B cell (primary cell): ENCODE measurements at regions not wholly inside any gene's neighbourhood (a gene's known extent, or its start where the extent isn't known, plus 50 kb on each side); places are given as distances from the start of the nearest gene placed in this dataset.

Experiments used
- ATAC-seq: fragments of 200-7000 bp; cut with Tn5 transposase; one replicate; pipeline ENCODE4 v1.10.0; 2021; ENCODE audit warnings: low read depth, mild to moderate bottlenecking, moderate number of reproducible peaks, moderate library complexity
- CTCF ChIA-PET: fragments of 350-600 bp; sonication (Branson Sonifier 250); formaldehyde crosslinking; loops from one replicate; lab custom pipeline; 2021; ENCODE audit warnings: antibody characterized with exemption, inconsistent platforms; lab: Charles Lee
- POLR2A ChIA-PET: fragments of 350-600 bp; sonication (Branson Sonifier 250); formaldehyde crosslinking; loops from one replicate; lab custom pipeline; 2021; ENCODE audit warnings: antibody characterized with exemption; lab: Charles Lee
- DNase-seq: peaks from one replicate; pipeline ENCODE4 v3.0.0; 2013
- H2AFZ ChIP-seq: 2 replicates; pipeline ENCODE4 v1.6.1; 2012; ENCODE audit warnings: mild to moderate bottlenecking, low read depth, low read length; ENCODE audit not compliant: insufficient read depth, poor library complexity, severe bottlenecking
- H3K27ac ChIP-seq, 2 donors: 1 replicate in 1 of 2; 2 replicates in 1 of 2; pipeline ENCODE4 v1.5.1; 2012 to 2013; ENCODE audit warnings: low read length in 2 of 2, mild to moderate bottlenecking in 2 of 2, moderate library complexity in 1 of 2
- H3K27me3 ChIP-seq, 4 experiments: fragments of 200-600 bp in 1 of 4; sonication (generic) in 1 of 4; replicated peaks in 1 of 4; 1 replicate in 2 of 4; 2 replicates in 2 of 4; pipeline versions ENCODE4 v1.6.1 to v1.7.0; 2013 to 2016; ENCODE audit warnings: low read length in 3 of 4, mild to moderate bottlenecking in 2 of 4, mixed read lengths in 1 of 4, moderate library complexity in 1 of 4; ENCODE audit not compliant: insufficient read depth in 4 of 4, control insufficient read depth in 3 of 4; ENCODE audit errors: control extremely low read depth in 1 of 4
- H3K36me3 ChIP-seq, 2 experiments: replicated peaks in 1 of 2; 1 replicate in 1 of 2; 2 replicates in 1 of 2; pipeline versions ENCODE4 v1.6.1 to v1.7.1; 2013; ENCODE audit warnings: low read length in 1 of 2; ENCODE audit not compliant: insufficient read depth in 2 of 2, control insufficient read depth in 1 of 2; ENCODE audit errors: control extremely low read depth in 1 of 2, extremely low read depth in 1 of 2
- H3K4me1 ChIP-seq, 2 donors: fragments of 200-600 bp in 1 of 2; sonication (generic) in 1 of 2; 1 replicate in 1 of 2; 2 replicates in 1 of 2; pipeline versions ENCODE4 v1.5.1 to v1.6.1; 2013 to 2017; ENCODE audit warnings: low read length in 2 of 2; ENCODE audit not compliant: control insufficient read depth in 2 of 2, insufficient read depth in 2 of 2
- H3K4me2 ChIP-seq: replicated peaks from 2 replicates; pipeline ENCODE3; 2012; ENCODE audit warnings: mild to moderate bottlenecking, low read depth, low read length; ENCODE audit not compliant: poor library complexity, severe bottlenecking
- H3K4me3 ChIP-seq, 5 experiments: fragments of 200-600 bp in 1 of 5; sonication (generic) in 1 of 5; 1 replicate in 3 of 5; 2 replicates in 2 of 5; pipeline versions ENCODE4 v1.5.1 to v1.7.0; 2011 to 2016; ENCODE audit warnings: low read length in 4 of 5, mild to moderate bottlenecking in 4 of 5, low read depth in 2 of 5, control low read depth in 1 of 5, moderate library complexity in 1 of 5; ENCODE audit not compliant: insufficient read depth in 1 of 5; ENCODE audit errors: control extremely low read depth in 1 of 5, extremely low read depth in 1 of 5
- H3K79me2 ChIP-seq: fragments of 200-600 bp; sonication (generic); one replicate; pipeline ENCODE4 v1.6.0; 2016; ENCODE audit warnings: low read length; ENCODE audit not compliant: control insufficient read depth, insufficient read depth
- H3K9ac ChIP-seq: fragments of 200-600 bp; sonication (generic); 2 replicates; pipeline ENCODE4 v1.6.1; 2017; ENCODE audit warnings: mild to moderate bottlenecking, low read length, moderate library complexity
- H3K9me3 ChIP-seq, 3 donors: one replicate each; pipeline versions ENCODE4 v1.6.1 to v1.7.1; 2013; ENCODE audit warnings: low read length in 2 of 3; ENCODE audit not compliant: control insufficient read depth in 2 of 3, insufficient read depth in 1 of 3; ENCODE audit errors: control extremely low read depth in 1 of 3
- H4K20me1 ChIP-seq: 2 replicates; pipeline ENCODE4 v1.6.0; 2012; ENCODE audit warnings: mild to moderate bottlenecking, low read length; ENCODE audit not compliant: insufficient read depth, control insufficient read depth, poor library complexity, severe bottlenecking
- H3K27ac Mint-ChIP-seq: one replicate; pipeline ENCODE4 v1.8.0; 2021; ENCODE audit warnings: mixed read lengths
- H3K27me3 Mint-ChIP-seq: one replicate; pipeline ENCODE4 v1.8.0; 2021; ENCODE audit warnings: mixed read lengths
- H3K4me1 Mint-ChIP-seq: one replicate; pipeline ENCODE4 v1.8.0; 2021; ENCODE audit warnings: mixed read lengths
- H3K4me3 Mint-ChIP-seq: one replicate; pipeline ENCODE4 v1.8.0; 2021; ENCODE audit warnings: mixed read lengths
- H3K9me3 Mint-ChIP-seq: one replicate; pipeline ENCODE4 v1.8.0; 2022; ENCODE audit warnings: mixed read lengths; ENCODE audit not compliant: insufficient read depth
- CTCF ChIP-seq: fragments of 200-600 bp; IDR thresholded peaks from one replicate; pipeline ENCODE4 v1.8.0; 2022; ENCODE audit warnings: antibody characterized with exemption, mild to moderate bottlenecking
- EZH2 ChIP-seq: IDR thresholded peaks from 2 replicates; pipeline ENCODE4 v1.6.1; 2012; ENCODE audit warnings: borderline replicate concordance, low read depth, mild to moderate bottlenecking, moderate library complexity, low read length; ENCODE audit not compliant: insufficient read depth, poor library complexity, severe bottlenecking
- WGBS: methylation state at CpG from one replicate; pipeline ENCODE4 v1.1.5; 2013; ENCODE audit warnings: missing lambda C conversion rate; ENCODE audit not compliant: insufficient coverage; 5-methylcytosine and 5-hydroxymethylcytosine counted together
- intact Hi-C: fragments of 100-400 bp; cut with micrococcal nuclease; formaldehyde crosslinking; loops from one replicate; pipeline ENCODE4 v1.10.0; 2022

- no peak for ATAC-seq
- intact Hi-C loops = no loop called here
Measured at GRCh38 chr3:41138601-41139000, 60.7 kb upstream of the CTNNB1 start.

GRCh38 chr3:41140242-41140641, 59.1 kb upstream of the CTNNB1 start:
- H2AFZ ChIP-seq = no peak overlapping the region
- H4K20me1 ChIP-seq = no peaks in the 10 kb centered on the region
- TF ChIP-seq EZH2 = no peak
- TF ChIP-seq CTCF = no peak
- H3K27me3 Mint-ChIP-seq = peaks cover 24% of the 10 kb centered on the region
- H3K4me3 ChIP-seq = no peak overlapping the region
- H3K9me3 ChIP-seq = peaks cover 0 to 3% (median 0%) of the 10 kb centered on the region in 3 donors
- H3K27ac ChIP-seq = no peak overlapping the region
- DNase-seq (no peak), ATAC-seq (no peak)
- ChIA-PET CTCF (no interaction called here), POLR2A (no interaction called here)
- H3K36me3 ChIP-seq = no peaks in the 10 kb centered on the region
- H3K79me2 ChIP-seq = no peaks in the 10 kb centered on the region
- 86% methylated on average over 3 of the region's 3 CpGs for WGBS
- H3K4me2 ChIP-seq = no peak overlapping the region
- H3K4me1 Mint-ChIP-seq = no peaks in the 10 kb centered on the region
- peaks cover 0 to 2% (median 0%) of the 10 kb centered on the region in 4 experiments for H3K27me3 ChIP-seq
- no peak overlapping the region for H3K4me3 Mint-ChIP-seq
- no peaks in the 10 kb centered on the region for H3K4me1 ChIP-seq
- H3K9ac ChIP-seq = no peak overlapping the region
- H3K27ac Mint-ChIP-seq = no peak overlapping the region
- intact Hi-C loops = no loop called here
- H3K9me3 Mint-ChIP-seq = no peaks in the 10 kb centered on the region

More at GRCh38 chr3:41138601-41139000, 60.7 kb upstream of the CTNNB1 start:
- ChIA-PET POLR2A (no interaction called here), CTCF (no interaction called here)
- no peak overlapping the region for H3K27ac ChIP-seq
- DNase-seq = no peak
- Mint-ChIP-seq H3K9me3 (no peaks in the 10 kb centered on the region), H3K27ac (no peak overlapping the region), H3K4me1 (no peaks in the 10 kb centered on the region), H3K27me3 (peaks cover 26% of the 10 kb centered on the region), H3K4me3 (no peak overlapping the region)
- H3K36me3 ChIP-seq = no peaks in the 10 kb centered on the region
- H3K4me2 ChIP-seq = no peak overlapping the region
- peaks cover 0 to under 1% (median 0%) of the 10 kb centered on the region in 4 experiments for H3K27me3 ChIP-seq
- no peaks in the 10 kb centered on the region for H3K79me2 ChIP-seq
- no peak overlapping the region for H3K4me3 ChIP-seq
- no peaks in the 10 kb centered on the region for H3K4me1 ChIP-seq
- no peaks in the 10 kb centered on the region for H4K20me1 ChIP-seq
- TF ChIP-seq EZH2 (no peak), CTCF (no peak)
- no peaks in the 10 kb centered on the region for H3K9me3 ChIP-seq
- WGBS = 94% methylated on average over 3 of the region's 3 CpGs
- no peak overlapping the region for H2AFZ ChIP-seq
- no peak overlapping the region for H3K9ac ChIP-seq
